Right atrium auricular region (tissue), 2 donors: ENCODE measurements at regions not wholly inside any gene's neighbourhood (a gene's known extent, or its start where the extent isn't known, plus 50 kb on each side); places are given as distances from the start of the nearest gene placed in this dataset.

Source experiments
- DNase-seq: peaks from one replicate; pipeline ENCODE4 v3.0.0-alpha.2; 2019; ENCODE audit warnings: low spot score
- H3K27ac ChIP-seq, 2 donors: fragments of 200-600 bp; sonication (generic); 1 replicate in 1 of 2; 2 replicates in 1 of 2; pipeline ENCODE4 v1.5.1; 2016 to 2019
- H3K27me3 ChIP-seq, 2 donors: fragments of 200-600 bp; sonication (generic); one replicate each; pipeline versions ENCODE4 v1.5.1 to v1.6.0; 2017 to 2019
- H3K36me3 ChIP-seq: fragments of 200-600 bp; sonication (generic); one replicate; pipeline ENCODE4 v1.5.1; 2016
- H3K4me1 ChIP-seq, 2 donors: fragments of 200-600 bp; sonication (generic); one replicate each; pipeline versions ENCODE4 v1.5.1 to v1.6.0; 2017 to 2019
- H3K4me3 ChIP-seq, 2 donors: fragments of 200-600 bp; sonication (generic); 1 replicate in 1 of 2; 2 replicates in 1 of 2; pipeline ENCODE4 v1.5.1; 2017 to 2019; ENCODE audit warnings: mild to moderate bottlenecking in 1 of 2, moderate library complexity in 1 of 2
- H3K9me3 ChIP-seq, 2 donors: fragments of 200-600 bp; sonication (generic); one replicate each; pipeline ENCODE4 v1.5.1; 2019
- TF ChIP-seq, protein P1 (sequence below), 2 donors: fragments of 200-600 bp; sonication (generic); IDR thresholded peaks; one replicate each; pipeline ENCODE4 v1.5.1; 2019; ENCODE audit warnings: antibody characterized with exemption in 2 of 2

DNA sequence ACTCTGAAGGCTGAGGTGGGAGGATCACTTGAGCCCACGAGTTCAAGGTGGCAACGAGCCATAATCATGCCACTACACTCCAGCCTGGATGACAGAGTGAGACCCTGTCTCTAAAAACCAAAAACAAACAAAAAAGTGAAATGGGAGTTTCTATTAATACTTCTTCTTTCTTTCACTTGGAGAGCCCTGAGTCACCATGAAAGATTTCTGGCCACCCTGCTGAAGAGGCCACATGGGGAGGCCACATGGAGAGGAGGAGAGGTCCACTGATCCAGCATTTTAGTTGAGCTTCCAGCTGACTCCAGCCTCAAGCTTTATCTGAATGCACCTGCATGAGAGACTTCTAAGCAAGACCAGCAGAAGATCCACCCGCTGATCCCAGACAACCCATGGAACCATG, 74.2 kb upstream of the LAPTM4A start:
- TF ChIP-seq, protein P1, sequence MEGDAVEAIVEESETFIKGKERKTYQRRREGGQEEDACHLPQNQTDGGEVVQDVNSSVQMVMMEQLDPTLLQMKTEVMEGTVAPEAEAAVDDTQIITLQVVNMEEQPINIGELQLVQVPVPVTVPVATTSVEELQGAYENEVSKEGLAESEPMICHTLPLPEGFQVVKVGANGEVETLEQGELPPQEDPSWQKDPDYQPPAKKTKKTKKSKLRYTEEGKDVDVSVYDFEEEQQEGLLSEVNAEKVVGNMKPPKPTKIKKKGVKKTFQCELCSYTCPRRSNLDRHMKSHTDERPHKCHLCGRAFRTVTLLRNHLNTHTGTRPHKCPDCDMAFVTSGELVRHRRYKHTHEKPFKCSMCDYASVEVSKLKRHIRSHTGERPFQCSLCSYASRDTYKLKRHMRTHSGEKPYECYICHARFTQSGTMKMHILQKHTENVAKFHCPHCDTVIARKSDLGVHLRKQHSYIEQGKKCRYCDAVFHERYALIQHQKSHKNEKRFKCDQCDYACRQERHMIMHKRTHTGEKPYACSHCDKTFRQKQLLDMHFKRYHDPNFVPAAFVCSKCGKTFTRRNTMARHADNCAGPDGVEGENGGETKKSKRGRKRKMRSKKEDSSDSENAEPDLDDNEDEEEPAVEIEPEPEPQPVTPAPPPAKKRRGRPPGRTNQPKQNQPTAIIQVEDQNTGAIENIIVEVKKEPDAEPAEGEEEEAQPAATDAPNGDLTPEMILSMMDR (IDR thresholded peaks at IDR 0.05): no peak
- H3K36me3 ChIP-seq: no peaks in the 10 kb centered on the region
- H3K4me1 ChIP-seq: no peaks in the 10 kb centered on the region
- no peak overlapping the region for H3K4me3 ChIP-seq
- no peaks in the 10 kb centered on the region for H3K27me3 ChIP-seq
- DNase-seq: no peak
- H3K27ac ChIP-seq: no peak overlapping the region
- no peaks in the 10 kb centered on the region for H3K9me3 ChIP-seq

DNA sequence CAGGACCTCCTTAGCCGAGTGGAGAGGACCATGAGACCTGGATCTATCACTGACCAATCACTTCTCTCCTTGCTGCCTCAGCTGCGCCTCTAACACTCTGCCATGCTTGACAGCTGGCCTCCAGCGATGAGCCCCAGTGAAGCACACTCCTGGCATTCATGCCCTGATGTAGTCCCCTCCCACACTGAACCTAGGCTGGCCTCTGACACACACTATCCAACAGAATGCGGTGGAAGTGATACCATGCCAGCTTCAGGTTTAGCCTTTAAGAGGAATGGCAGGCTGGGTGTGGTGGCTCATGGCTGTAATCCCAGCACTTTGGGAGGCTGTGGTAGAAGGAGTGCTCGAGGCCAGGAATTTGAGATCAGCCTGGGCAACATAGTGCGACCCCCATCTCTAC, 73.7 kb upstream of the LAPTM4A start:
- no peak for DNase-seq
- Histone ChIP-seq H3K27ac (no peak overlapping the region), H3K27me3 (no peaks in the 10 kb centered on the region), H3K36me3 (no peaks in the 10 kb centered on the region), H3K4me1 (no peaks in the 10 kb centered on the region), H3K4me3 (no peak overlapping the region), H3K9me3 (no peaks in the 10 kb centered on the region)
- TF ChIP-seq, protein P1 (IDR thresholded peaks at IDR 0.05): no peak

DNA sequence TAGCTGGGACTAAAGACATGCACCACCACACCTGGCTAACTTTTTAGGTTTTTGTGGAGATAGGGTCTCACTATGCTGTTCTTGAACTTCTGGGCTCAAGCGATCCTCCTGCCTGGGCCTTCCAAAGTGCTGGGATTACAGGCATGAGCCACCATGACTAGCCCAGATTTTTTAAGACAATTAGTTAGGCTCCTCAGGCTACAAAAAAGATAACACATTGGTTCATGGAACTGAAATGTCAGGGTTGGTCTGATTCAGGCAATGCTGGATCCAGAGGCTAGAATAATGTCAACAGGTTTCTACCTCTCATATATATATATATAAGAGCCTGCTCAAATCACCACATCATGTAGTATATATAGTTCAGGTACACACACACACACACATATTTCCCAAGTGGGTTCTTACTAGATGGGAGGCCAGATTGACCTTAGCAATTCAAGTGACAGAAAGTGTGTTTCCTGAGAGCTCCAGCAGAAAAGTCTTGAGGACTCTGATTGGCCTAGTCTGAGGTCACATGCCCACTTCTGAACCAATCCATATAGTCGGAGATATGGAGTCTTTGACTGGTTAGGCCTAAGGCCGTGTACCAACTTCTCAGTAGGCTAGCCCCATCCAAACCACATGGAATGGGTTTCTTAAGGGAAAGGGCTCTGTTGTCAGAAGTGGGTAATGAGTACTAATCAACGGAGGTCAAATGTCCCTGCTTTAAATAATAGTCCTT, 72.6 kb upstream of the LAPTM4A start:
- DNase-seq: no peak
- no peaks in the 10 kb centered on the region for H3K27me3 ChIP-seq
- TF ChIP-seq, protein P1 (IDR thresholded peaks at IDR 0.05): no peak
- no peaks in the 10 kb centered on the region for H3K9me3 ChIP-seq
- H3K4me1 ChIP-seq: no peaks in the 10 kb centered on the region
- H3K4me3 ChIP-seq: no peak overlapping the region
- no peak overlapping the region for H3K27ac ChIP-seq
- no peaks in the 10 kb centered on the region for H3K36me3 ChIP-seq

DNA sequence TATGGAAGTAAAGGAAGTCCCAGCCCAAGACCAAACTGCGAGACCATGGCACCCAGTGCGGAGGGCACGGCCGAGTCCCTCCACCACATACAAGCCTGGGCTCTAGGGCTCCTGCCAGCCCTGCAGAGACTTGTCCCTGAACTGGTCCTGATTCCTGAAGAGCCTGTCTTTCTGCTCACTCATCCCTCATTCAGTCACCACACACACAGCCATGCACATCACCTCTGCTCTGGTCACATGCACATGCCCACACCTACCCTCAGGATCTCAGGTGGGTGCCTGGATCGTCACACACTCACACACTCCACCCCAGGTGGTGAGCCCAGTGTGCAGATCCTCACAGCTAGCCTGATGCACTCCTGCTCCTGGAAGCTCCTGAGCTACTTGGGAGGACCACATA, 71.4 kb upstream of the LAPTM4A start:
- DNase-seq: no peak
- H3K4me3 ChIP-seq: no peak overlapping the region
- H3K36me3 ChIP-seq: no peaks in the 10 kb centered on the region
- TF ChIP-seq, protein P1 (IDR thresholded peaks at IDR 0.05): no peak
- no peaks in the 10 kb centered on the region for H3K9me3 ChIP-seq
- H3K27ac ChIP-seq: no peak overlapping the region
- H3K4me1 ChIP-seq: no peaks in the 10 kb centered on the region
- no peaks in the 10 kb centered on the region for H3K27me3 ChIP-seq

DNA sequence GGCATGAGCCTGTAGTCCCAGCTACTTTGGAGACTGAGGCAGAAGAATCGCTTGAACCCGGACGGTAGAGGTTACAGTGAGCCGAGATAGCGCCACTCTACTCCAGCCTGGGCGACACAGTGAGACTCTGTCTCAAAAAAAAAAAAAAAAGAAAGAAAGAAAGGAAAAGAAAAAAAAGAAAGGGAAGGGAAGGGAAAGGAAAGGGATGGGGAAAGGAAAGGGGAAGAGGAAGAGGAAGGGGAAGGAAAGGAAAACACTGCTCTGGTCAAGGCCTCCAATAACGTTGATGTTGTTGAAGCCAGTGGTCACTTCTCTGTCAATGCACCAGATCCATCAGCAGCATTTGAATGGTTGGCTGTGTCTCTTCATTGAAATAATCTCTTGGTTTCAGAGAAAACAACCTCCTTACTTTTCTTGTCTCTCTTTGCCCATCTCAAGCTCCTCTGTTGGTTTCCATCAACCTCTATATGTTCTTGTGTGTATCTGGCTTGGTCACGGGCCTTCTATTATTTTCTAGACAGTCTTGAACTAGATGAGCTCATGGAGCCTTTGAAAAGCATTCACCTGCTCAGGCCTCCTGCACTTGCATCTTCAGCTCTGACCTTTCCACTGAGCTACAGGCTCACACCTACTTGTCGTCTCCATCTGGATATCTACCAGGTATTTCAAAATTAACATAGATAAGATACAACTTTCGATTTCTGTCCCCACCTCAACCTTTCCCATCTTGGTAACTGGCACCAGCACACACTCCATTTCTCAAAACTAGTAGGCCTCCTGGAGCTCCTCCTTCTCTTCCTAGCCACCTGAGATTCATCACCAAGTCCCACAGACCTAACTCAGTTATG, 69.4 kb upstream of the LAPTM4A start:
- Histone ChIP-seq H3K27me3 (no peaks in the 10 kb centered on the region), H3K9me3 (no peaks in the 10 kb centered on the region), H3K4me1 (no peaks in the 10 kb centered on the region), H3K27ac (no peak overlapping the region), H3K36me3 (no peaks in the 10 kb centered on the region), H3K4me3 (no peak overlapping the region)
- no peak for DNase-seq
- TF ChIP-seq, protein P1 (IDR thresholded peaks at IDR 0.05): no peak
